Epithelial cell of esophagus (primary cell): ENCODE measurements at regions not wholly inside any gene's neighbourhood (a gene's known extent, or its start where the extent isn't known, plus 50 kb on each side); places are given as distances from the start of the nearest gene placed in this dataset.
"Not testable (repeated sequence)": the region's sequence is repeated elsewhere in the genome, so short reads cannot be mapped to it uniquely, and the experiment has no call there.

Experiments
- DNase-seq: peaks from one replicate; pipeline ENCODE4 v3.0.0; 2010; ENCODE audit warnings: low read depth
- H3K4me3 ChIP-seq: 2 replicates; pipeline ENCODE4 v1.5.1; 2011; ENCODE audit warnings: mild to moderate bottlenecking, low read length, control low read depth
- CTCF ChIP-seq: IDR thresholded peaks from 2 replicates; pipeline ENCODE4 v1.5.1; 2011; ENCODE audit warnings: low read depth, mild to moderate bottlenecking, low read length, control low read depth, inconsistent platforms; ENCODE audit not compliant: insufficient read depth; ENCODE audit errors: missing control alignments

- H3K4me3 ChIP-seq = no peak overlapping the region
- no peak for DNase-seq
- no peak for TF ChIP-seq CTCF
Observed at GRCh38 chr19:24032651-24033050, 54.3 kb upstream of the ZNF254 start.

- peak overlapping the region; percentile 73 for H3K4me3 ChIP-seq
- TF ChIP-seq CTCF = no peak
- DNase-seq = peak; percentile 90
Observed at GRCh38 chr19:24033301-24033962, 53.6 kb upstream of the ZNF254 start.

GRCh38 chr19:24033963-24034342, 53.0 kb upstream of the ZNF254 start:
- peak overlapping the region; percentile 73 for H3K4me3 ChIP-seq
- peak; percentile 81 for DNase-seq
- TF ChIP-seq CTCF = no peak

- H3K4me3 ChIP-seq, DNase-seq: not testable (repeated sequence)
Observed at GRCh38 chr19:24035261-24035880, 51.6 kb upstream of the ZNF254 start.
